ENCODE measurements at regions not wholly inside any gene's neighbourhood (a gene's known extent, or its start where the extent isn't known, plus 50 kb on each side); places are given as distances from the start of the nearest gene placed in this dataset.

- H3K27me3 ChIP-seq: no peaks in the 10 kb centered on the region
- no peak overlapping the region for H3K4me3 ChIP-seq
- no peak for DNase-seq (ENCODE audit: low spot score in 2 of 2)
- no peaks in the 10 kb centered on the region for H3K36me3 ChIP-seq
- WGBS, 2 donors: 67 to 74% methylated on average over 4 of the region's 4 CpGs
- H3K9me3 ChIP-seq: no peaks in the 10 kb centered on the region
- H3K27ac ChIP-seq: no peak overlapping the region
- H3K4me1 ChIP-seq: peaks cover 0 to 10% (median 0%) of the 10 kb centered on the region in 4 donors
- no peak for TF ChIP-seq CTCF (IDR thresholded peaks at IDR 0.05)
- TF ChIP-seq EP300 (IDR thresholded peaks at IDR 0.05): no peak
- no peak for TF ChIP-seq POLR2A (IDR thresholded peaks at IDR 0.05)
These were observed 86.7 kb upstream of the HDAC9 start for GRCh38 chr7:18408868-18409267.

GRCh38 chr7:18413447-18413846 is 82.1 kb upstream of the HDAC9 start:
- Histone ChIP-seq H3K4me3 (no peak overlapping the region), H3K27ac (no peak overlapping the region), H3K4me1 (peaks cover 0 to 2% (median 0%) of the 10 kb centered on the region in 4 donors), H3K27me3 (no peaks in the 10 kb centered on the region), H3K36me3 (no peaks in the 10 kb centered on the region), H3K9me3 (no peaks in the 10 kb centered on the region)
- WGBS, 2 donors: 93 to 94% methylated on average over 1 of the region's 1 CpG
- TF ChIP-seq EP300 (IDR thresholded peaks at IDR 0.05) (no peak), CTCF (IDR thresholded peaks at IDR 0.05) (no peak), POLR2A (IDR thresholded peaks at IDR 0.05) (no peak)
- no peak for DNase-seq (ENCODE audit: low spot score in 2 of 2)

- 81 to 85% methylated on average over 7 of the region's 7 CpGs for WGBS, 2 donors
- TF ChIP-seq EP300 (IDR thresholded peaks at IDR 0.05): no peak
- TF ChIP-seq POLR2A (IDR thresholded peaks at IDR 0.05): no peak
- TF ChIP-seq CTCF (IDR thresholded peaks at IDR 0.05): no peak
These were observed 80.7 kb upstream of the HDAC9 start for GRCh38 chr7:18414885-18415284.

DNA sequence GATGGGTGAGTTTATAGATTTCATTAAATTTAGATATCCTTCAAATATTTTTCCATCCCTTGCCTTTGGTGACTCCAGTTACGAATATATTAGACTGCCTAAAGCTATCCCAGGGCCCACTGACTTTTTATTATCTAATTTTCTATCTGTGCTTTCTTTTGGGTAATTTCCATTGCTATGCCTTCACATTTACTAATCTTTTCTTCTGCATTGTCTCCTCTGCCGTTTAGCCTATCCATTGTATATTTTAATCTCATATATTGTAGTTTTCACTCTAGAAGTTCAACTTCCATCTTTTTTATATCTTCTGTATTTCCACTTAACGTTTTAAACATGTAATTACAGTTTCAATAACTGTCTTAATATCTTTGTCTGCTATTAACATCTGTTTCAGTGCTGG is 78.6 kb upstream of the HDAC9 start:
- TF ChIP-seq POLR2A (IDR thresholded peaks at IDR 0.05) (no peak), EP300 (IDR thresholded peaks at IDR 0.05) (no peak), CTCF (IDR thresholded peaks at IDR 0.05) (no peak)
- H3K4me1 ChIP-seq: no peaks in the 10 kb centered on the region
- no peak overlapping the region for H3K4me3 ChIP-seq
- 84 to 85% methylated on average over 3 of the region's 3 CpGs for WGBS, 2 donors
- no peak overlapping the region for H3K27ac ChIP-seq
- no peak for DNase-seq (ENCODE audit: low spot score in 2 of 2)
- no peaks in the 10 kb centered on the region for H3K27me3 ChIP-seq
- no peaks in the 10 kb centered on the region for H3K36me3 ChIP-seq
- no peaks in the 10 kb centered on the region for H3K9me3 ChIP-seq

More at GRCh38 chr7:18414885-18415284, 80.7 kb upstream of the HDAC9 start:
- no peak for DNase-seq (ENCODE audit: low spot score in 2 of 2)
- Histone ChIP-seq H3K27ac (no peak overlapping the region), H3K4me1 (no peaks in the 10 kb centered on the region), H3K36me3 (no peaks in the 10 kb centered on the region), H3K9me3 (no peaks in the 10 kb centered on the region), H3K27me3 (no peaks in the 10 kb centered on the region), H3K4me3 (no peak overlapping the region)

- TF ChIP-seq EP300 (IDR thresholded peaks at IDR 0.05) (no peak), POLR2A (IDR thresholded peaks at IDR 0.05) (no peak), CTCF (IDR thresholded peaks at IDR 0.05) (no peak)
- 39 to 48% methylated on average over 3 of the region's 3 CpGs for WGBS, 2 donors
- Histone ChIP-seq H3K4me1 (no peaks in the 10 kb centered on the region), H3K36me3 (no peaks in the 10 kb centered on the region), H3K9me3 (no peaks in the 10 kb centered on the region), H3K27ac (no peak overlapping the region), H3K27me3 (no peaks in the 10 kb centered on the region), H3K4me3 (no peak overlapping the region)
- no peak for DNase-seq (ENCODE audit: low spot score in 2 of 2)
These were observed 76.1 kb upstream of the HDAC9 start for GRCh38 chr7:18419456-18419855.

Data from tibial nerve (tissue), 4 donors.